H9 (cell line): ENCODE measurements at regions not wholly inside any gene's neighbourhood (a gene's known extent, or its start where the extent isn't known, plus 50 kb on each side); places are given as distances from the start of the nearest gene placed in this dataset.

Experiments used
- DNase-seq: peaks from one replicate; pipeline ENCODE4 v3.0.0-alpha.2; 2017
- H2AFZ ChIP-seq: one replicate; pipeline ENCODE4 v1.6.1; 2013; ENCODE audit warnings: mild to moderate bottlenecking, low read length, control low read depth, moderate library complexity
- H2AK5ac ChIP-seq: 2 replicates; pipeline ENCODE4 v1.6.1; 2013; ENCODE audit warnings: low read length, control low read depth, mixed read lengths; ENCODE audit not compliant: insufficient read length
- H2BK120ac ChIP-seq: one replicate; pipeline ENCODE4 v1.6.1; 2013; ENCODE audit warnings: low read depth, mild to moderate bottlenecking, low read length, control low read depth, inconsistent platforms; ENCODE audit not compliant: poor library complexity, severe bottlenecking
- H2BK12ac ChIP-seq: 2 replicates; pipeline ENCODE4 v1.6.1; 2013; ENCODE audit warnings: low read length, control low read depth, mixed read lengths, low read depth; ENCODE audit not compliant: insufficient read length
- H2BK15ac ChIP-seq: 2 replicates; pipeline ENCODE4 v1.6.1; 2013; ENCODE audit warnings: low read depth, low read length, control low read depth
- H2BK20ac ChIP-seq: one replicate; pipeline ENCODE4 v1.6.1; 2013; ENCODE audit warnings: low read depth, mild to moderate bottlenecking, low read length, control low read depth, inconsistent platforms; ENCODE audit not compliant: poor library complexity, severe bottlenecking
- H2BK5ac ChIP-seq: 2 replicates; pipeline ENCODE4 v1.6.1; 2013; ENCODE audit warnings: low read length, control low read depth, mixed read lengths; ENCODE audit not compliant: insufficient read length
- H3K14ac ChIP-seq: 2 replicates; pipeline ENCODE4 v1.6.1; 2013; ENCODE audit warnings: low read length, control low read depth; ENCODE audit not compliant: insufficient read depth
- H3K18ac ChIP-seq: 2 replicates; pipeline ENCODE4 v1.6.1; 2013; ENCODE audit warnings: low read depth, mild to moderate bottlenecking, mixed read lengths, low read length, control low read depth; ENCODE audit not compliant: insufficient read length
- H3K23ac ChIP-seq: 2 replicates; pipeline ENCODE4 v1.6.1; 2013; ENCODE audit warnings: low read length, control low read depth, mixed read lengths, low read depth; ENCODE audit not compliant: insufficient read length
- H3K23me2 ChIP-seq: 2 replicates; pipeline ENCODE4 v1.6.1; 2013; ENCODE audit warnings: low read depth, mild to moderate bottlenecking, mixed read lengths, low read length, control low read depth; ENCODE audit not compliant: insufficient read length, poor library complexity, severe bottlenecking
- H3K27ac ChIP-seq: 2 replicates; pipeline ENCODE4 v1.5.1; 2013; ENCODE audit warnings: low read length, control low read depth, mixed read lengths, low read depth; ENCODE audit not compliant: insufficient read length
- H3K27me3 ChIP-seq: 2 replicates; pipeline ENCODE4 v1.6.1; 2013; ENCODE audit warnings: low read length, control low read depth, inconsistent platforms; ENCODE audit not compliant: insufficient read depth
- H3K4ac ChIP-seq: 2 replicates; pipeline ENCODE4 v1.6.1; 2013; ENCODE audit warnings: low read depth, mild to moderate bottlenecking, control low read depth, inconsistent platforms, low read length, moderate library complexity
- H3K4me1 ChIP-seq: 2 replicates; pipeline ENCODE4 v1.6.1; 2013; ENCODE audit warnings: low read length, control low read depth, inconsistent platforms; ENCODE audit not compliant: insufficient read depth
- H3K4me2 ChIP-seq: 2 replicates; pipeline ENCODE4 v1.6.1; 2013; ENCODE audit warnings: low read length, control low read depth, mixed read lengths; ENCODE audit not compliant: insufficient read length, insufficient read depth
- H3K56ac ChIP-seq: 2 replicates; pipeline ENCODE4 v1.6.1; 2013; ENCODE audit warnings: low read depth, mild to moderate bottlenecking, mixed read lengths, low read length, control low read depth; ENCODE audit not compliant: insufficient read length
- H3K79me1 ChIP-seq: 2 replicates; pipeline ENCODE4 v1.6.1; 2013; ENCODE audit warnings: low read depth, mild to moderate bottlenecking, moderate library complexity, low read length, control low read depth, inconsistent platforms; ENCODE audit not compliant: insufficient read depth, poor library complexity, severe bottlenecking
- H3K79me2 ChIP-seq: 2 replicates; pipeline ENCODE4 v1.6.1; 2013; ENCODE audit warnings: low read length, control low read depth, inconsistent platforms; ENCODE audit not compliant: insufficient read depth
- H3K9ac ChIP-seq: 2 replicates; pipeline ENCODE4 v1.6.1; 2013; ENCODE audit warnings: low read length, control low read depth, mixed read lengths; ENCODE audit not compliant: insufficient read length; ENCODE audit errors: extremely low read depth
- H3K9me3 ChIP-seq: one replicate; pipeline ENCODE4 v1.6.1; 2013; ENCODE audit warnings: low read depth, low read length, inconsistent platforms; ENCODE audit not compliant: control insufficient read depth
- H3T11ph ChIP-seq: one replicate; pipeline ENCODE4 v1.6.1; 2013; ENCODE audit warnings: mild to moderate bottlenecking, low read length, control low read depth, inconsistent platforms
- H4K20me1 ChIP-seq: one replicate; pipeline ENCODE4 v1.6.1; 2013; ENCODE audit not compliant: control insufficient read depth, insufficient read length, insufficient read depth
- H4K5ac ChIP-seq: 2 replicates; pipeline ENCODE4 v1.6.1; 2013; ENCODE audit warnings: low read depth, mild to moderate bottlenecking, mixed read lengths, low read length, control low read depth; ENCODE audit not compliant: insufficient read length
- H4K8ac ChIP-seq: replicated peaks from 2 replicates; pipeline ENCODE4 v1.6.1; 2013; ENCODE audit warnings: low read length, control low read depth, mixed read lengths, low read depth; ENCODE audit not compliant: insufficient read length
- H4K91ac ChIP-seq: 2 replicates; pipeline ENCODE4 v1.6.1; 2013; ENCODE audit warnings: low read depth, mild to moderate bottlenecking, moderate library complexity, mixed read lengths, low read length, control low read depth; ENCODE audit not compliant: insufficient read length
- H3K27ac Mint-ChIP-seq, 3 experiments: 2 replicates in 2 of 3; 3 replicates in 1 of 3; pipeline ENCODE4 v1.8.0; 2020 to 2021; ENCODE audit warnings: mixed read lengths in 3 of 3, mild to moderate bottlenecking in 1 of 3, moderate library complexity in 1 of 3
- H3K27me3 Mint-ChIP-seq: 2 replicates; pipeline ENCODE4 v1.8.0; 2021; ENCODE audit warnings: low read depth, mild to moderate bottlenecking, moderate library complexity, mixed read lengths
- H3K36me3 Mint-ChIP-seq, 3 experiments: 2 replicates in 2 of 3; 3 replicates in 1 of 3; pipeline ENCODE4 v1.8.0; 2020 to 2021; ENCODE audit warnings: low read depth in 3 of 3, mixed read lengths in 3 of 3; ENCODE audit not compliant: insufficient read depth in 1 of 3
- H3K4me1 Mint-ChIP-seq, 2 experiments: 2 replicates each; pipeline ENCODE4 v1.8.0; 2020; ENCODE audit warnings: mixed read lengths in 2 of 2
- H3K4me3 Mint-ChIP-seq, 2 experiments: 2 replicates in 1 of 2; 3 replicates in 1 of 2; pipeline ENCODE4 v1.8.0; 2020 to 2021; ENCODE audit warnings: mild to moderate bottlenecking in 2 of 2, mixed read lengths in 2 of 2, moderate library complexity in 1 of 2
- H3K9me3 Mint-ChIP-seq, 2 experiments: 2 replicates in 1 of 2; 3 replicates in 1 of 2; pipeline ENCODE4 v1.8.0; 2020; ENCODE audit warnings: mild to moderate bottlenecking in 2 of 2, mixed read lengths in 2 of 2, moderate library complexity in 1 of 2
- CTCF ChIP-seq: fragments of 200-600 bp; sonication (generic); conservative IDR thresholded peaks from 3 replicates; pipeline ENCODE4 v1.8.0; 2021; ENCODE audit warnings: antibody characterized with exemption, mild to moderate bottlenecking
- WGBS: extraction: QIAGEN DNeasy Blood & Tissue Kit; methylation state at CpG from one replicate; pipeline ENCODE4 v1.1.7; 2013; ENCODE audit warnings: missing lambda C conversion rate, low lambda C conversion rate, mixed read lengths; ENCODE audit not compliant: insufficient read length; ENCODE audit errors: extremely low coverage; 5-methylcytosine and 5-hydroxymethylcytosine counted together

- no peaks in the 10 kb centered on the region for H3K9me3 Mint-ChIP-seq
- no CpG with 5 or more reads among the region's 23 CpGs for WGBS
- H3K23ac ChIP-seq, result no peak overlapping the region
- H3K4me3 Mint-ChIP-seq, result no peak overlapping the region
- H4K20me1 ChIP-seq, result no peaks in the 10 kb centered on the region
- H3K56ac ChIP-seq, result no peak overlapping the region
- peak overlapping the region in 1 of 3 experiments; percentile 30; a peak in 1 of 7 replicates for H3K27ac Mint-ChIP-seq
- no peak overlapping the region for H2AFZ ChIP-seq
- H3T11ph ChIP-seq, result no peak overlapping the region
- no peak overlapping the region for H3K4me2 ChIP-seq
- H2BK12ac ChIP-seq, result no peak overlapping the region
- H3K79me2 ChIP-seq, result no peaks in the 10 kb centered on the region
- no peak overlapping the region for H3K4ac ChIP-seq
- H3K4me1 ChIP-seq, result no peaks in the 10 kb centered on the region
- H2AK5ac ChIP-seq, result no peak overlapping the region
- no peak overlapping the region for H3K27ac ChIP-seq
- H4K5ac ChIP-seq, result no peak overlapping the region
- H3K9me3 ChIP-seq, result no peaks in the 10 kb centered on the region
- H4K8ac ChIP-seq, result no peak overlapping the region
- H2BK15ac ChIP-seq, result no peak overlapping the region
- no peaks in the 10 kb centered on the region for H3K79me1 ChIP-seq
- H2BK120ac ChIP-seq, result no peak overlapping the region
- no peak overlapping the region for H2BK20ac ChIP-seq
- H4K91ac ChIP-seq, result no peak overlapping the region
- 0 out of 2 replicates have a peak, but pooled peaks cover 2% of the 10 kb centered on the region for H3K27me3 Mint-ChIP-seq
- no peaks in the 10 kb centered on the region for H3K27me3 ChIP-seq
- no peaks in the 10 kb centered on the region for H3K23me2 ChIP-seq
- no peaks in the 10 kb centered on the region for H3K4me1 Mint-ChIP-seq
- H3K9ac ChIP-seq, result no peak overlapping the region
- no peak for TF ChIP-seq CTCF
- no peaks in the 10 kb centered on the region for H3K36me3 Mint-ChIP-seq
- H3K14ac ChIP-seq, result no peak overlapping the region
- H2BK5ac ChIP-seq, result no peak overlapping the region
- no peak overlapping the region for H3K18ac ChIP-seq
- DNase-seq, result no peak
Observed at GRCh38 chr15:98043160-98044014, 82.9 kb downstream of the ARRDC4 start.
